ENCODE measurements at regions not wholly inside any gene's neighbourhood (a gene's known extent, or its start where the extent isn't known, plus 50 kb on each side); places are given as distances from the start of the nearest gene placed in this dataset.
A peak's percentile ranks its signal among the peaks of the same experiment; 100 is the strongest.

DNA sequence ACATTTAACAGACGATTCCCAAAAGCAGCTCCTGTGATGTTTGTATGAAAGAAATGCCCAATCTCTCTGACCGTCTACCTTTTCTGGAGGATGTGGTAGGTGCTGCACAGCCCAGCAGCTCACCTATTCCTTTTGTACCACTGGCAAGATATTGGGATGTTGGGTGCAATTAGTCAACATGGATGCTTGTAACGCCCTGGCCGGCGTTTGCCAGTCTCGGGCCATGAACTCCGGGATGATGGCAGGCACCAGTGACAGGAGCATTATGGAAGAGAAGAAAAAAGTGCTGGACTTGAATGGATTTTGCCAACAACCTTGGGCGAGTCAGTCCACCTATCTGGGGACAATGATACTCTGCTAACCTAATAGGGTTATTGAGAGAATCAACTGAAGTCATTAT lies 69.0 kb upstream of the ZNF438 start:
- H2AK5ac ChIP-seq (ENCODE audit: low read length) = no peak overlapping the region
- no peaks in the 10 kb centered on the region for H3K4me1 ChIP-seq (ENCODE audit: control insufficient read depth, low read depth, low read length)
- H4K8ac ChIP-seq (ENCODE audit: low read depth, low read length) = no peak overlapping the region
- no CpG with 5 or more reads among the region's 8 CpGs for WGBS (ENCODE audit: extremely low coverage, insufficient coverage, low lambda C conversion rate)
- H3K79me2 ChIP-seq (ENCODE audit: control insufficient read depth, insufficient read depth, low read length) = no peaks in the 10 kb centered on the region
- H3K9ac ChIP-seq (ENCODE audit: low read length) = no peak overlapping the region
- no peak for DNase-seq
- H3K4me3 ChIP-seq (ENCODE audit: low read length) = no peak overlapping the region
- no peak overlapping the region for H3K4ac ChIP-seq (ENCODE audit: low read depth, low read length)
- H3K18ac ChIP-seq (ENCODE audit: low read length) = no peak overlapping the region
- no peaks in the 10 kb centered on the region for H3K36me3 ChIP-seq (ENCODE audit: control insufficient read depth, insufficient read depth, low read length)
- no peak overlapping the region for H3K4me2 ChIP-seq (ENCODE audit: low read length)
- H3K56ac ChIP-seq (ENCODE audit: low read length) = no peak overlapping the region
- H2BK5ac ChIP-seq (ENCODE audit: low read length) = no peak overlapping the region
- H3K79me1 ChIP-seq (ENCODE audit: low read length) = no peaks in the 10 kb centered on the region
- no peak overlapping the region for H3K27ac ChIP-seq (ENCODE audit: low read depth, low read length)
- no peaks in the 10 kb centered on the region for H3K27me3 ChIP-seq (ENCODE audit: insufficient read depth, low read length, poor library complexity)
- H4K5ac ChIP-seq (ENCODE audit: low read length) = no peak overlapping the region
- no peak overlapping the region for H2BK15ac ChIP-seq (replicated peaks; ENCODE audit: low read depth)
- no peak overlapping the region for H2BK120ac ChIP-seq (ENCODE audit: low read depth, low read length)
- no peak overlapping the region for H3K23ac ChIP-seq (ENCODE audit: low read length)

DNA sequence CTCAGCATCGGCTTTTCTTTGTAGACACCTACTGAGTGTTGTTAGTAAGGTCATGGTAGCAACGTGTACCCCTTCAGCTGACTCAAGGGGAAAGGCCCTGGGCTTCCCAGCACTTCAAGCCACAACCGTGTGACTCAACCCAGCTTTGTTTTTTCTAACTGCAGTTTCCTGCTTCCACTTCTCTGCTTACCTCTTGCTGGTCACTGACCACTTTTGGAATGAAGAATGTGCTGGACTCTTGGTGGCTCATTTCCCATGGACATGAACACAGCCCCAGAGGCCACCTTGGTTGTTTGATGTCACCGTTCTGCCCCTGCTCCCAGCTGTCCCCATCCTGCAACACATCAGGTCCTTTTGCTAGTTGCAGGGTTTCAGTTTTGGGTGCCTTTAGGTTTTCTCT lies 69.5 kb upstream of the ZNF438 start:
- DNase-seq = no peak
- H3K9ac ChIP-seq (ENCODE audit: low read length) = no peak overlapping the region
- no peak overlapping the region for H3K23ac ChIP-seq (ENCODE audit: low read length)
- no peak overlapping the region for H2BK5ac ChIP-seq (ENCODE audit: low read length)
- H3K4me3 ChIP-seq (ENCODE audit: low read length) = no peak overlapping the region
- no peak overlapping the region for H4K8ac ChIP-seq (ENCODE audit: low read depth, low read length)
- H3K27me3 ChIP-seq (ENCODE audit: insufficient read depth, low read length, poor library complexity) = no peaks in the 10 kb centered on the region
- no peak overlapping the region for H2BK15ac ChIP-seq (replicated peaks; ENCODE audit: low read depth)
- H3K4me1 ChIP-seq (ENCODE audit: control insufficient read depth, low read depth, low read length) = no peaks in the 10 kb centered on the region
- no peak overlapping the region for H3K4ac ChIP-seq (ENCODE audit: low read depth, low read length)
- H3K18ac ChIP-seq (ENCODE audit: low read length) = no peak overlapping the region
- no peaks in the 10 kb centered on the region for H3K36me3 ChIP-seq (ENCODE audit: control insufficient read depth, insufficient read depth, low read length)
- WGBS (ENCODE audit: extremely low coverage, insufficient coverage, low lambda C conversion rate) = no CpG with 5 or more reads among the region's 4 CpGs
- H3K27ac ChIP-seq (ENCODE audit: low read depth, low read length) = no peak overlapping the region
- H3K56ac ChIP-seq (ENCODE audit: low read length) = no peak overlapping the region
- no peak overlapping the region for H4K5ac ChIP-seq (ENCODE audit: low read length)
- no peak overlapping the region for H3K4me2 ChIP-seq (ENCODE audit: low read length)
- H3K79me2 ChIP-seq (ENCODE audit: control insufficient read depth, insufficient read depth, low read length) = no peaks in the 10 kb centered on the region
- no peak overlapping the region for H2BK120ac ChIP-seq (ENCODE audit: low read depth, low read length)
- H3K79me1 ChIP-seq (ENCODE audit: low read length) = no peaks in the 10 kb centered on the region
- no peak overlapping the region for H2AK5ac ChIP-seq (ENCODE audit: low read length)

- H3K23ac ChIP-seq (ENCODE audit: low read length) = no peak overlapping the region
- no peak overlapping the region for H4K8ac ChIP-seq (ENCODE audit: low read depth, low read length)
- H3K27ac ChIP-seq (ENCODE audit: low read depth, low read length) = no peak overlapping the region
- no peaks in the 10 kb centered on the region for H3K4me1 ChIP-seq (ENCODE audit: control insufficient read depth, low read depth, low read length)
- H3K9ac ChIP-seq (ENCODE audit: low read length) = no peak overlapping the region
- no peak overlapping the region for H3K4me2 ChIP-seq (ENCODE audit: low read length)
- H3K79me2 ChIP-seq (ENCODE audit: control insufficient read depth, insufficient read depth, low read length) = no peaks in the 10 kb centered on the region
- no peak for DNase-seq
- H3K18ac ChIP-seq (ENCODE audit: low read length) = peak overlapping the region; percentile 19
- no peak overlapping the region for H3K56ac ChIP-seq (ENCODE audit: low read length)
- no peaks in the 10 kb centered on the region for H3K79me1 ChIP-seq (ENCODE audit: low read length)
- no peak overlapping the region for H2BK15ac ChIP-seq (replicated peaks; ENCODE audit: low read depth)
- no peaks in the 10 kb centered on the region for H3K27me3 ChIP-seq (ENCODE audit: insufficient read depth, low read length, poor library complexity)
- no peak overlapping the region for H3K4ac ChIP-seq (ENCODE audit: low read depth, low read length)
- H2AK5ac ChIP-seq (ENCODE audit: low read length) = no peak overlapping the region
- no CpG with 5 or more reads among the region's 2 CpGs for WGBS (ENCODE audit: extremely low coverage, insufficient coverage, low lambda C conversion rate)
- H2BK120ac ChIP-seq (ENCODE audit: low read depth, low read length) = no peak overlapping the region
- H2BK5ac ChIP-seq (ENCODE audit: low read length) = no peak overlapping the region
- no peak overlapping the region for H3K4me3 ChIP-seq (ENCODE audit: low read length)
- H4K5ac ChIP-seq (ENCODE audit: low read length) = no peak overlapping the region
- no peaks in the 10 kb centered on the region for H3K36me3 ChIP-seq (ENCODE audit: control insufficient read depth, insufficient read depth, low read length)
These were observed 70.8 kb upstream of the ZNF438 start for GRCh38 chr10:31102421-31102820.

DNA sequence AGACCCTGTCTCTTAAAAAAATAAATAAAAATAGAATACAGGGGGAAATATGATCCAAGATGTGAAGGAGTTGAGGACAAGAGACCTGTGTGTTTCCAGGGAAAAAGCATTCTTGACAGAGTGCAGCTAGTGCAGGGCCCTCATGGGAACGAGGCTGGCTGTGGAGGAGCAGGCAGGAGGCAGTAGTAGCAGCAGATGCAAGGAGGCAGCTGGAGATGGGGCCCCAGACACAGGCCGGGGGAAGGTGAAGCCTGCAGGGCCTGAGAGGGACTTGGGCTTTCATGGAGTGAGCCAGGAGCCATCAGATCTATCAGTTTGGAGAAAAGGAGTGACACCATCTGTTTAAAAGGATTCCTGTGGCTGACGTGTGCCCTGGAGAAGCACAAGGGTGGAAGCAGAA lies 71.4 kb upstream of the ZNF438 start:
- Histone ChIP-seq H2BK5ac (ENCODE audit: low read length) (no peak overlapping the region), H3K79me1 (ENCODE audit: low read length) (no peaks in the 10 kb centered on the region), H3K27ac (ENCODE audit: low read depth, low read length) (no peak overlapping the region), H2BK15ac (replicated peaks; ENCODE audit: low read depth) (no peak overlapping the region), H4K5ac (ENCODE audit: low read length) (no peak overlapping the region), H3K4me2 (ENCODE audit: low read length) (no peak overlapping the region), H3K23ac (ENCODE audit: low read length) (no peak overlapping the region), H3K4me1 (ENCODE audit: control insufficient read depth, low read depth, low read length) (no peaks in the 10 kb centered on the region), H3K9ac (ENCODE audit: low read length) (no peak overlapping the region), H3K36me3 (ENCODE audit: control insufficient read depth, insufficient read depth, low read length) (no peaks in the 10 kb centered on the region), H3K4me3 (ENCODE audit: low read length) (no peak overlapping the region), H4K8ac (ENCODE audit: low read depth, low read length) (no peak overlapping the region), H2BK120ac (ENCODE audit: low read depth, low read length) (no peak overlapping the region), H3K56ac (ENCODE audit: low read length) (peak overlapping the region; percentile 35), H2AK5ac (ENCODE audit: low read length) (no peak overlapping the region), H3K4ac (ENCODE audit: low read depth, low read length) (no peak overlapping the region), H3K79me2 (ENCODE audit: control insufficient read depth, insufficient read depth, low read length) (no peaks in the 10 kb centered on the region), H3K27me3 (ENCODE audit: insufficient read depth, low read length, poor library complexity) (no peaks in the 10 kb centered on the region), H3K18ac (ENCODE audit: low read length) (no peak overlapping the region)
- no CpG with 5 or more reads among the region's 3 CpGs for WGBS (ENCODE audit: extremely low coverage, insufficient coverage, low lambda C conversion rate)
- peak; percentile 23 for DNase-seq

DNA sequence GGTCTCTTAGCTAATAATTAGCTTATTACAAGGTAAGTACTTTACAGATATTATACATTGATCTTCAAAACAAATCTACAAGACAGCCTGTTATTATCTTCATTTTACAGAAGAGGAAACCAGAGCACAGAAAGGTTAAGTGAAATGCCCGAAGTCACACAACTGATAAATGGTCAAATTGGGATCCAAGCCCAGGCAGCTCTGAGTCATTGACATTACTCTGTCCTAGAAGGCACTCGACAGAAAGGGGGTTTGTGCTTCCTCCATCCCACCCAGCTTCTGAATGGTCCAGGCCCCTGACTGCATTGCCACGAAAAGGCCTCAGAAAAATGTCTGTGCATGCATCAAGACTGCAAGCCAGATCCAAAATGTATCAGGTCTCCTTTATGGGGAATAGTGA lies 81.3 kb upstream of the ZNF438 start:
- WGBS (ENCODE audit: extremely low coverage, insufficient coverage, low lambda C conversion rate) = no CpG with 5 or more reads among the region's 3 CpGs
- Histone ChIP-seq H3K4me1 (ENCODE audit: control insufficient read depth, low read depth, low read length) (no peaks in the 10 kb centered on the region), H2BK15ac (replicated peaks; ENCODE audit: low read depth) (no peak overlapping the region), H3K27ac (ENCODE audit: low read depth, low read length) (no peak overlapping the region), H3K4me2 (ENCODE audit: low read length) (no peak overlapping the region), H3K9ac (ENCODE audit: low read length) (no peak overlapping the region), H3K79me2 (ENCODE audit: control insufficient read depth, insufficient read depth, low read length) (no peaks in the 10 kb centered on the region), H2BK120ac (ENCODE audit: low read depth, low read length) (no peak overlapping the region), H3K27me3 (ENCODE audit: insufficient read depth, low read length, poor library complexity) (no peaks in the 10 kb centered on the region), H3K56ac (ENCODE audit: low read length) (no peak overlapping the region), H4K5ac (ENCODE audit: low read length) (no peak overlapping the region), H2AK5ac (ENCODE audit: low read length) (no peak overlapping the region), H4K8ac (ENCODE audit: low read depth, low read length) (no peak overlapping the region), H3K18ac (ENCODE audit: low read length) (no peak overlapping the region), H2BK5ac (ENCODE audit: low read length) (no peak overlapping the region), H3K36me3 (ENCODE audit: control insufficient read depth, insufficient read depth, low read length) (no peaks in the 10 kb centered on the region), H3K79me1 (ENCODE audit: low read length) (no peaks in the 10 kb centered on the region), H3K23ac (ENCODE audit: low read length) (no peak overlapping the region), H3K4me3 (ENCODE audit: low read length) (no peak overlapping the region), H3K4ac (ENCODE audit: low read depth, low read length) (no peak overlapping the region)
- no peak for DNase-seq

- Histone ChIP-seq H3K4ac (ENCODE audit: low read depth, low read length) (no peak overlapping the region), H3K9ac (ENCODE audit: low read length) (no peak overlapping the region), H3K79me1 (ENCODE audit: low read length) (no peaks in the 10 kb centered on the region), H2BK120ac (ENCODE audit: low read depth, low read length) (no peak overlapping the region), H3K4me2 (ENCODE audit: low read length) (no peak overlapping the region), H2BK15ac (replicated peaks; ENCODE audit: low read depth) (no peak overlapping the region), H3K4me1 (ENCODE audit: control insufficient read depth, low read depth, low read length) (no peaks in the 10 kb centered on the region), H2AK5ac (ENCODE audit: low read length) (no peak overlapping the region), H3K23ac (ENCODE audit: low read length) (no peak overlapping the region), H2BK5ac (ENCODE audit: low read length) (no peak overlapping the region), H3K79me2 (ENCODE audit: control insufficient read depth, insufficient read depth, low read length) (no peaks in the 10 kb centered on the region), H3K18ac (ENCODE audit: low read length) (no peak overlapping the region), H3K36me3 (ENCODE audit: control insufficient read depth, insufficient read depth, low read length) (no peaks in the 10 kb centered on the region), H4K5ac (ENCODE audit: low read length) (no peak overlapping the region), H3K4me3 (ENCODE audit: low read length) (no peak overlapping the region), H3K27me3 (ENCODE audit: insufficient read depth, low read length, poor library complexity) (no peaks in the 10 kb centered on the region), H4K8ac (ENCODE audit: low read depth, low read length) (no peak overlapping the region), H3K56ac (ENCODE audit: low read length) (no peak overlapping the region), H3K27ac (ENCODE audit: low read depth, low read length) (no peak overlapping the region)
- no peak for DNase-seq
- no CpG with 5 or more reads among the region's 6 CpGs for WGBS (ENCODE audit: extremely low coverage, insufficient coverage, low lambda C conversion rate)
These were observed 84.6 kb upstream of the ZNF438 start for GRCh38 chr10:31116226-31116625.
